GM10266 (cell line): ENCODE measurements at regions not wholly inside any gene's neighbourhood (a gene's known extent, or its start where the extent isn't known, plus 50 kb on each side); places are given as distances from the start of the nearest gene placed in this dataset.

Experiments used
- DNase-seq: peaks from one replicate; pipeline ENCODE4 v3.0.0; 2012; ENCODE audit errors: extremely low spot score
- CTCF ChIP-seq: IDR thresholded peaks from 2 replicates; pipeline ENCODE4 v1.5.1; 2012; ENCODE audit warnings: mild to moderate bottlenecking, low read depth; ENCODE audit not compliant: control insufficient read depth, insufficient read depth; ENCODE audit errors: missing control alignments

GRCh38 chr1:25105836-25106235 lies 126.5 kb downstream of the SYF2 start:
- TF ChIP-seq CTCF: no peak
- DNase-seq: no peak

GRCh38 chr1:25104932-25105561 lies 127.3 kb downstream of the SYF2 start:
- TF ChIP-seq CTCF: no peak
- DNase-seq: no peak

- no peak for TF ChIP-seq CTCF
Observed at GRCh38 chr1:25103164-25103795, 129.0 kb downstream of the SYF2 start.

GRCh38 chr1:25100151-25100833 lies 132.0 kb downstream of the SYF2 start:
- TF ChIP-seq CTCF: no peak
- no peak for DNase-seq

More at GRCh38 chr1:25103164-25103795, 129.0 kb downstream of the SYF2 start:
- DNase-seq: no peak

GRCh38 chr1:25099343-25099951 lies 132.9 kb downstream of the SYF2 start:
- DNase-seq: no peak
- no peak for TF ChIP-seq CTCF

GRCh38 chr1:25098717-25099116 lies 133.6 kb downstream of the SYF2 start:
- DNase-seq: no peak
- TF ChIP-seq CTCF: no peak
